PC-9 (cell line): ENCODE measurements at regions not wholly inside any gene's neighbourhood (a gene's known extent, or its start where the extent isn't known, plus 50 kb on each side); places are given as distances from the start of the nearest gene placed in this dataset.

Experiments
- BruUV-seq: library from RNA; stranded (reverse); fragments of 400-500 nt; replicated peaks from 2 replicates; lab custom pipeline; 2021; lab: Mats Ljungman, UMichigan
- CTCF ChIA-PET: fragments of 300-600 bp; sonication (Branson Sonifier 250); formaldehyde crosslinking; loops from one replicate; lab custom pipeline; 2022; ENCODE audit warnings: antibody characterized with exemption; lab: Charles Lee
- POLR2A ChIA-PET: fragments of 300-600 bp; sonication (Branson Sonifier 250); formaldehyde crosslinking; loops from one replicate; lab custom pipeline; 2022; ENCODE audit warnings: antibody characterized with exemption; ENCODE audit not compliant: unreplicated experiment; lab: Charles Lee
- DNase-seq, 2 experiments: peaks; one replicate each; pipeline versions ENCODE4 v3.0.0 to v3.0.0-alpha.2; 2015 to 2022; ENCODE audit warnings: mixed read lengths in 1 of 2
- H2AFZ ChIP-seq: fragments of 200-600 bp; sonication (generic); 2 replicates; pipeline ENCODE4 v1.8.1; 2017; ENCODE audit warnings: antibody characterized with exemption
- H3F3A ChIP-seq: fragments of 200-600 bp; sonication (generic); 2 replicates; pipeline ENCODE4 v1.8.1; 2017; ENCODE audit warnings: antibody characterized with exemption, mild to moderate bottlenecking, low read depth; ENCODE audit not compliant: insufficient read depth
- H3K27ac ChIP-seq: fragments of 200-600 bp; sonication (generic); 2 replicates; pipeline ENCODE4 v1.6.1; 2016; ENCODE audit warnings: mixed run types
- H3K27me3 ChIP-seq: fragments of 200-600 bp; sonication (generic); 2 replicates; pipeline ENCODE4 v1.6.1; 2016; ENCODE audit warnings: low read depth, mixed run types; ENCODE audit not compliant: insufficient read depth
- H3K36me3 ChIP-seq: fragments of 200-600 bp; sonication (generic); 2 replicates; pipeline ENCODE4 v1.6.1; 2016; ENCODE audit warnings: low read depth, mixed run types
- H3K4me1 ChIP-seq: fragments of 200-600 bp; sonication (generic); replicated peaks from 2 replicates; pipeline ENCODE4 v1.6.1; 2016; ENCODE audit warnings: mixed run types; ENCODE audit not compliant: insufficient read depth
- H3K4me2 ChIP-seq: fragments of 200-600 bp; sonication (generic); 2 replicates; pipeline ENCODE4 v1.6.1; 2017; ENCODE audit warnings: mixed run types
- H3K4me3 ChIP-seq: fragments of 200-600 bp; sonication (generic); 2 replicates; pipeline ENCODE4 v1.6.1; 2016; ENCODE audit warnings: mixed run types
- H3K79me2 ChIP-seq: fragments of 200-600 bp; sonication (generic); 2 replicates; pipeline ENCODE4 v1.6.1; 2017; ENCODE audit warnings: low read depth, mixed run types
- H3K9me2 ChIP-seq: fragments of 200-600 bp; sonication (generic); 2 replicates; pipeline ENCODE4 v1.8.1; 2017; ENCODE audit warnings: mild to moderate bottlenecking; ENCODE audit not compliant: insufficient read depth
- H3K9me3 ChIP-seq: fragments of 200-600 bp; sonication (generic); 2 replicates; pipeline ENCODE4 v1.8.1; 2016; ENCODE audit warnings: low read depth; ENCODE audit not compliant: insufficient read depth
- H4K20me1 ChIP-seq: fragments of 200-600 bp; sonication (generic); 2 replicates; pipeline ENCODE4 v1.8.1; 2017; ENCODE audit not compliant: insufficient read depth
- CTCF ChIP-seq: fragments of 200-600 bp; sonication (generic); conservative IDR thresholded peaks from 2 replicates; pipeline ENCODE4 v1.6.1; 2017; ENCODE audit warnings: mixed run types, antibody characterized with exemption, mild to moderate bottlenecking, moderate library complexity
- EZH2 ChIP-seq: fragments of 200-600 bp; sonication (generic); IDR thresholded peaks from 2 replicates; pipeline ENCODE4 v1.8.0; 2017; ENCODE audit warnings: antibody characterized with exemption, low read depth
- intact Hi-C: fragments of 100-400 bp; cut with micrococcal nuclease; formaldehyde crosslinking; loops from one replicate; pipeline ENCODE4 v1.10.0; 2022; ENCODE audit not compliant: unreplicated experiment

- H3K4me2 ChIP-seq, result peak overlapping the region; percentile 64
- peaks cover 4% of the 10 kb centered on the region; the same call in 1 of the 2 replicates for H3K9me3 ChIP-seq
- H3K4me1 ChIP-seq, result peaks cover 17% of the 10 kb centered on the region
- no peaks in the 10 kb centered on the region for H3K79me2 ChIP-seq
- no TSS peak for BruUV-seq
- ChIA-PET CTCF (interaction anchor here (0.7 kb wide), 1 partner anchor 11 kb away, joined by 3 read pairs; no protein-coding TSS in a partner anchor), POLR2A (interaction anchor here (0.6 kb wide), 1 partner anchor 248 kb away, joined by 4 read pairs; no protein-coding TSS in a partner anchor)
- peak overlapping the region; percentile 54; the same call in 1 of the 2 replicates for H2AFZ ChIP-seq
- no peak overlapping the region for H3K4me3 ChIP-seq
- H3K9me2 ChIP-seq, result no peaks in the 10 kb centered on the region
- intact Hi-C loops, result no loop called here
- H3F3A ChIP-seq, result 0 out of 2 replicates have a peak, but pooled peaks cover 4% of the 10 kb centered on the region
- TF ChIP-seq EZH2 (no peak), CTCF (no peak)
- no peaks in the 10 kb centered on the region for H3K36me3 ChIP-seq
- H3K27me3 ChIP-seq, result no peaks in the 10 kb centered on the region
- H4K20me1 ChIP-seq, result no peaks in the 10 kb centered on the region
- peak; percentile 43 to 76 for DNase-seq
- peak overlapping the region; percentile 82 for H3K27ac ChIP-seq
These were observed 144.8 kb downstream of the TBC1D30 start for GRCh38 chr12:64968989-64969819.

- intact Hi-C loops, result no loop called here
- Histone ChIP-seq H3K36me3 (no peaks in the 10 kb centered on the region), H3K4me2 (no peak overlapping the region), H3K27me3 (no peaks in the 10 kb centered on the region), H3K79me2 (no peaks in the 10 kb centered on the region), H2AFZ (no peak overlapping the region), H3F3A (no peaks in the 10 kb centered on the region), H3K9me2 (no peaks in the 10 kb centered on the region; the same call in 1 of the 2 replicates), H3K27ac (no peak overlapping the region), H4K20me1 (no peaks in the 10 kb centered on the region), H3K9me3 (no peaks in the 10 kb centered on the region), H3K4me3 (no peak overlapping the region), H3K4me1 (no peaks in the 10 kb centered on the region)
- no peak for TF ChIP-seq CTCF
- TF ChIP-seq EZH2, result no peak
- ChIA-PET POLR2A (interaction anchor here (0.6 kb wide), 1 partner anchor 82 kb away, joined by 4 read pairs; no protein-coding TSS in a partner anchor), CTCF (no interaction called here)
- no TSS peak for BruUV-seq
- DNase-seq, result peak in 1 of 2 experiments; percentile 4
These were observed 145.0 kb downstream of the WIF1 start for GRCh38 chr12:64976131-64976530.

- Histone ChIP-seq H3K27me3 (no peaks in the 10 kb centered on the region), H3F3A (no peaks in the 10 kb centered on the region), H3K9me2 (no peaks in the 10 kb centered on the region), H3K9me3 (0 out of 2 replicates have a peak, but pooled peaks cover 7% of the 10 kb centered on the region), H3K4me3 (no peak overlapping the region), H2AFZ (no peak overlapping the region), H3K27ac (no peak overlapping the region), H3K36me3 (no peaks in the 10 kb centered on the region), H3K79me2 (no peaks in the 10 kb centered on the region), H4K20me1 (no peaks in the 10 kb centered on the region), H3K4me1 (no peaks in the 10 kb centered on the region), H3K4me2 (no peak overlapping the region)
- TF ChIP-seq EZH2, result no peak
- no peak for TF ChIP-seq CTCF
- POLR2A ChIA-PET, result no interaction called here
- BruUV-seq, result no TSS peak
- intact Hi-C loops, result no loop called here
- DNase-seq, result no peak
- CTCF ChIA-PET, result no interaction called here
These were observed 137.3 kb downstream of the WIF1 start for GRCh38 chr12:64983771-64984278.
